GM21619 (cell line): ENCODE measurements at regions not wholly inside any gene's neighbourhood (a gene's known extent, or its start where the extent isn't known, plus 50 kb on each side); places are given as distances from the start of the nearest gene placed in this dataset.
A peak's percentile ranks its signal among the peaks of the same experiment; 100 is the strongest.
"Not testable (repeated sequence)": the region's sequence is repeated elsewhere in the genome, so short reads cannot be mapped to it uniquely, and the experiment has no call there.

Source experiments
- ATAC-seq: cut with Tn5 transposase; IDR thresholded peaks from one replicate; pipeline ENCODE4 v1.9.1; 2021; ENCODE audit not compliant: unreplicated experiment

DNA sequence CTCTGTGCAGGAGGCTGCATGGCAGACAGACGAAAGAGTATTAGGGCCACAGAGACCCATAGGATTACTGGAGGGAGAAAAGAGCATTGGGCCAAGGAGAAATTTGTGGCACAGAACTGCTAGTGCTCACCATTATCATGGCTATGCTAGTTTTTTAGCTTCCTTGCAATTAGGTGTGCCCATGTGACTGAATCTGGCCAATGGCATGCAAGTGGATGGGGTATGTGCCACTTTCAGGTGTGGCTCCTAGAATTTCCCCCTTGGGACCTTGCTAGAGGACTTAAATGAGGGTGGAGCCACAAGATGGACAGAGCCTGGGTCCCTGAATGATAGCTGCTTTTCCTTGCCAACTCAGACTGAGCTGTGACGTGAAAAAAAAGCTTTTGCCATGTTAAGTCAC lies 73.9 kb upstream of the TENM4 start:
- no peak for ATAC-seq

DNA sequence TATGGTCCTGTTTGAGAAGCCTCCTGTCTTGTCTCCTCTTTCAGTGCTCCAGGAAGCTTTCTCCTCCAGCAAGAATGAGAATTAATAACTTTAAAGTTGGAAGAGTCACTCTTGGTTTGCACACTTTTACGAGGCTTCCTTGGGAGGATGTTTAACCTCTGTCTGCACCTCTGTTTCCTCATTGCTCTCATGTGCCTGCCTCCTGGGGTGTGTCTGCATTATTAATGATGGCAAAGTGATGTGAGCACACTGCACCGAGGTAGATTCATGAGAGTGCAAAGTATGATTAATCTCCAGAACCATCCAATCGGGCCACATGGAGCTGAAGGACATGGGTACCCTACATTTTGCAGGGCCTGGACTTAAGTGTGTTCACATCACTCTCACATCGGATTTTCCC lies 73.5 kb upstream of the TENM4 start:
- no peak for ATAC-seq

DNA sequence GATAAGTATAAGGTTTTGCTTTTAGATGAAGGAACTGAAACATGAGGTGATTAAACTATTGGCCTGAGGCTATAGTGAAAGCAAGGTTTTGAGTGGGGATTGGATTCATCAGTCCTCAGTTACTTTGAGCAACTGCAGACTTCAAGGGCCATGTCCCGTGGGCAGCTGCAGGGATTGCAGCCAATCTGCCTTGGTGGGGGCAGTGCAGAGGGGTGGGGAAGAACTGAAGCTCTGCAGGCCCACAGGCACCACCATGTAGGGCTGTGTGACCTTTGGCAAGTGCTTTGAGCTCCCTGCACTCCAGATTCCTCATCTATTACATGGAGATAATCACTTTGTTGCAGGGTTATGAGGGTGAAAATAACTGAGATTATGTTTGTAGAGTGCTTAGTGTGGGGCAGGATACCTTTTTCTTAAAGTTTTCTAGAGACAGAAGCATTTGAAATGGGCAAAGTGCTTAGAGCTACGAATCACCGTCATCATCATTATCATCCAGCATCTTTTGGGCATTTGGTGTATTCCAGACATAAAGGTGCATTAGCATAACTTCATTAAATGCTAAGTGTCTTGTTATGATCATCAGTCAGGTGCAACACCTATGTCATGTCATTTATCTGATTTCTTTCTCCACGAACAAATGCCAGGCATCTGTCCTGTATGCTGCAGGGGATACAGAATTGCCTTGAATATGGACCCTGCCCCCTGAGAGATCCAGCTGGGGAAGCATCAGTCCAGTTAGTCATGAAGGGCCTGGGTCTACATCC lies 72.1 kb upstream of the TENM4 start:
- ATAC-seq: no peak

GRCh38 chr11:79510960-79511359 lies 70.1 kb upstream of the TENM4 start:
- ATAC-seq: no peak

GRCh38 chr11:79508461-79508860 lies 67.6 kb upstream of the TENM4 start:
- no peak for ATAC-seq

- ATAC-seq: no peak
These were observed 66.9 kb upstream of the TENM4 start for GRCh38 chr11:79507706-79508105.

DNA sequence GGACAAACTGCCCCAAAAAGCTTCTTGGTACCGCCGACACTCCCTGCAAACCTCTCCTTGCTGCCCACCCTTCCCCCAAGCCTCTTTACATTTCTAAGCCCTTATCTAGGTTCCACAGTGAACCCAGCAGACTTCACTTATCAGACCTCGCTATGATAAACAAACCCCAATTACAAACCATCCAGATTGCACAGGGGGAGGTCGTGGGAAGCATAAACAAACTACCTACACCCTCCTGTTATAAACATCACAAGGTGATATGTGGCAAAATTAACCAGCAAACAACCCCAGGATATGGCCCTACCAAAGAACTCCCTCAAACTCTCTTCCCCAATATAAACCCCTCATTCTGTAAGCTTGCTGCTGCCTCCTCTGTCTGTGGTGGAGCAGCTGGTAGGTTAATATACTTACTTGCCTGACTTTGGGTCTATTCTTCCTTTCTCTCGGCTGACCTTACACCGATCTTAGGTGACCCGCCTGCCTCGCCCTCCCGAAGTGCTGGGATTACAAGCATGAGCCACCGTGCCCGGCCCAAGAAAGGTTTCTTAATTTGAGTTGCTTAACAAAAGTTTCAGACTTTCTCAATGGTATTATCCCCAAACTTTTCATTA lies 66.0 kb upstream of the TENM4 start:
- ATAC-seq: no peak

- no peak for ATAC-seq
These were observed 65.3 kb upstream of the TENM4 start for GRCh38 chr11:79506124-79506523.

- no peak for ATAC-seq
These were observed 62.2 kb upstream of the TENM4 start for GRCh38 chr11:79503028-79503427.

DNA sequence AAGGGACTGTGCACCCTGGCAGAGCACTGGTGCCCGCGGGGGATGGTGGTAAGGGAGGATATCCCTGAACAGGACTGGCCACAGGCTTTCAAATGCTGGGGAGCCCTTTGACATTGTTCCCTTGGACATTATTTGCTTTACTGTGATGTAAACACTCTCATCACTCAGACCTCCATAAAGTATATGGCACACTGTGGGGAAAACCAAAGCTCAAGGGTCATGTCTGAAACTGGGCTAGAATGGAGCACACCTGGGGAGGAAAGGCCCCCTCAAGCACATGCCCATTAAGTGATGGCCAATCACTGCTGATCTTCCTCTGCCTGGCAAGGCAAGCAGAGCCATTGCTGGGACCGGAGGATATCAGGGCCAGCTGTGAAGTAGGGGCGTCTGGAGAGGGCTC lies 60.9 kb upstream of the TENM4 start:
- no peak for ATAC-seq

GRCh38 chr11:79499929-79500328 lies 59.1 kb upstream of the TENM4 start:
- ATAC-seq: not testable (repeated sequence)

DNA sequence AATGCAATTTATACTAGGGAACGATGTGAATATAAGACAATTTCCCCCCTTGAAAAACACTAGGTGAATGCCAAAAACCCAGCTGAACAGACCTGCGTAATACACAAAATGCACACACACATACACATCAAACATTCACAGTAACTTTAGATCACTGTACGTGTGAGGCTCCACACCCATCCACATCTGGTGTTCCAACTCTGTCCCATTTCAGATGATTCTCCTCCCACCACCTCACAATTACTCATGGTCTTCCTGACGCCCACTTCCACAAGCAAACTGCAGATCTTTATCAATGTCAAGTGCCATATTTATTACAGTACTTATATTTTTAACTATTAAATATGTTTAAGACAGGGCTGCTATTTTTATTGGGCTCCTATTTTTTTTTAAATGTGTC lies 57.8 kb upstream of the TENM4 start:
- no peak for ATAC-seq

GRCh38 chr11:79493555-79494171 lies 52.8 kb upstream of the TENM4 start:
- ATAC-seq: peak; percentile 80

GRCh38 chr11:79492008-79492407 lies 51.2 kb upstream of the TENM4 start:
- no peak for ATAC-seq
